ENCODE measurements at regions not wholly inside any gene's neighbourhood (a gene's known extent, or its start where the extent isn't known, plus 50 kb on each side); places are given as distances from the start of the nearest gene placed in this dataset.

DNA sequence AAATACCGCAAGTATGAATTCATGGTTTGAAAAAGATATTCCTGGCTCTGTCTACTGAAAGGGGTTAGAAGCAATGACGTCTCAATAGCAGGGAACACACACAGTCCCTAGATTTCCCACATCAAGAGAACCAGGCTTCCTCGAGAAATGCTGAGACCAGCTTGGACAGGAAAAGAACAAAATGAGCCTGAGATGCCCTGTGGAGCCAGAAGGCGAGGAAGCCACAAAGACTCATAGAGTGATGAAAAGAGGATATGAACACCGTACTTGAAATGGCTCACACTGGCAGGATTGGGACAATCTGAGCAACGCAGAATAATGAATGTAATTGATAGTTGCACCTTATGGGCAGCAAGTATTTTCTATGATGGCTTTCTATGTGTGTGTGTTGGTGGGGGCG, 302.4 kb upstream of the ATP10A start:
- DNase-seq = no peak
- no peak overlapping the region for H2BK5ac ChIP-seq (ENCODE audit: low read length)
- no peak overlapping the region for H4K8ac ChIP-seq (ENCODE audit: low read depth, low read length)
- no peak overlapping the region for H3K18ac ChIP-seq (ENCODE audit: low read length)
- H3K4me3 ChIP-seq (ENCODE audit: low read length) = no peak overlapping the region
- no CpG with 5 or more reads among the region's 7 CpGs for WGBS (ENCODE audit: extremely low coverage, insufficient coverage, low lambda C conversion rate)
- H3K56ac ChIP-seq (ENCODE audit: low read length) = no peak overlapping the region
- H4K5ac ChIP-seq (ENCODE audit: low read length) = no peak overlapping the region
- H3K27me3 ChIP-seq (ENCODE audit: insufficient read depth, low read length, poor library complexity) = no peaks in the 10 kb centered on the region
- H3K9ac ChIP-seq (ENCODE audit: low read length) = no peak overlapping the region
- no peak overlapping the region for H3K27ac ChIP-seq (ENCODE audit: low read depth, low read length)
- no peaks in the 10 kb centered on the region for H3K4me1 ChIP-seq (ENCODE audit: control insufficient read depth, low read depth, low read length)
- H3K36me3 ChIP-seq (ENCODE audit: control insufficient read depth, insufficient read depth, low read length) = no peaks in the 10 kb centered on the region
- H2BK15ac ChIP-seq (replicated peaks; ENCODE audit: low read depth) = no peak overlapping the region
- no peak overlapping the region for H2BK120ac ChIP-seq (ENCODE audit: low read depth, low read length)
- no peak overlapping the region for H3K4ac ChIP-seq (ENCODE audit: low read depth, low read length)
- no peak overlapping the region for H3K23ac ChIP-seq (ENCODE audit: low read length)
- H3K4me2 ChIP-seq (ENCODE audit: low read length) = no peak overlapping the region
- H2AK5ac ChIP-seq (ENCODE audit: low read length) = no peak overlapping the region
- no peaks in the 10 kb centered on the region for H3K79me1 ChIP-seq (ENCODE audit: low read length)
- H3K79me2 ChIP-seq (ENCODE audit: control insufficient read depth, insufficient read depth, low read length) = no peaks in the 10 kb centered on the region

DNA sequence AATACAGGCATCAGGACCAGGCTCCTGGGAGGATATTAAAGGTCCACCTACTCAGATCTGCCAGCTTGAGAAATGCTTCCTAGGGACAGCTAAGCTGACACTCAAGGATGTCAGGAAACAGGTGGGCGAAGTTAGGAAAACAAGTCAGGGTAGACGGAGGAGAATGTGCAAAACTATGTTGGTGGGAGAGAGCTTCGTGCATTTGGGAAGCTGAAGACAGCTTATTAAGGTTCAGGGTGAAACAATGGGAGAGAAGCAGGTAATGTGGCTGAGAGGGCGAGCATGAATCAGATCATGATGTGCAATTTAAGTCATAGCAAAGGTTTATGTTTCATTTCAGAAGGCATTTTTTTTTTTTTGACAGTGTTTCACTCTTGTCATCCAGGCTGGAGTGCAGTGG, 297.2 kb upstream of the ATP10A start:
- Histone ChIP-seq H3K27ac (ENCODE audit: low read depth, low read length) (no peak overlapping the region), H2BK120ac (ENCODE audit: low read depth, low read length) (no peak overlapping the region), H3K79me1 (ENCODE audit: low read length) (no peaks in the 10 kb centered on the region), H3K79me2 (ENCODE audit: control insufficient read depth, insufficient read depth, low read length) (no peaks in the 10 kb centered on the region), H3K4me1 (ENCODE audit: control insufficient read depth, low read depth, low read length) (no peaks in the 10 kb centered on the region), H3K4me3 (ENCODE audit: low read length) (no peak overlapping the region), H4K8ac (ENCODE audit: low read depth, low read length) (no peak overlapping the region), H3K4me2 (ENCODE audit: low read length) (no peak overlapping the region), H3K36me3 (ENCODE audit: control insufficient read depth, insufficient read depth, low read length) (no peaks in the 10 kb centered on the region), H3K27me3 (ENCODE audit: insufficient read depth, low read length, poor library complexity) (no peaks in the 10 kb centered on the region), H2BK15ac (replicated peaks; ENCODE audit: low read depth) (no peak overlapping the region), H3K23ac (ENCODE audit: low read length) (no peak overlapping the region), H2AK5ac (ENCODE audit: low read length) (no peak overlapping the region), H3K4ac (ENCODE audit: low read depth, low read length) (no peak overlapping the region), H2BK5ac (ENCODE audit: low read length) (no peak overlapping the region), H3K18ac (ENCODE audit: low read length) (no peak overlapping the region), H3K56ac (ENCODE audit: low read length) (no peak overlapping the region), H3K9ac (ENCODE audit: low read length) (no peak overlapping the region), H4K5ac (ENCODE audit: low read length) (no peak overlapping the region)
- DNase-seq = no peak
- no CpG with 5 or more reads among the region's 4 CpGs for WGBS (ENCODE audit: extremely low coverage, insufficient coverage, low lambda C conversion rate)

DNA sequence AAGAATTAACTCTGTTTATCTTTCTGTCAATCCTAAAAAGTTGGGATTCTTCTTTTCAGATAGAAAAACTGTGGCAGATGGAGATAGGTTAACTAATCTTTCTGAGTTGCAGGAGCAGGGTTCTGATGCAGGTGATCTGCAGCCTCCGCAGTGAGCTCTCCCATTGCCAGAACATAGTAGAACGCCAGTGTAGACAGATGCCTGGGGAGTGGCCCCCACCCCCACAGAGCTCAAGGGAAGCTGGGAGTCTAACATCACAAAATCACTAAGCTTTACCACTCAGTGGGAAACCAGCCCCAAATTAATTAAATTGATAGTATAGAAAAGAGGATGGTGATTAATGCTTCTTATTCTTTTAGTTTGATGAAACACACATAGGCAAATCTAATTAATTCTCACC, 295.0 kb upstream of the ATP10A start:
- Histone ChIP-seq H2AK5ac (ENCODE audit: low read length) (no peak overlapping the region), H3K4me2 (ENCODE audit: low read length) (no peak overlapping the region), H3K4me1 (ENCODE audit: control insufficient read depth, low read depth, low read length) (no peaks in the 10 kb centered on the region), H3K79me1 (ENCODE audit: low read length) (no peaks in the 10 kb centered on the region), H3K27ac (ENCODE audit: low read depth, low read length) (no peak overlapping the region), H3K36me3 (ENCODE audit: control insufficient read depth, insufficient read depth, low read length) (no peaks in the 10 kb centered on the region), H3K9ac (ENCODE audit: low read length) (no peak overlapping the region), H3K79me2 (ENCODE audit: control insufficient read depth, insufficient read depth, low read length) (no peaks in the 10 kb centered on the region), H3K56ac (ENCODE audit: low read length) (no peak overlapping the region), H4K8ac (ENCODE audit: low read depth, low read length) (no peak overlapping the region), H3K23ac (ENCODE audit: low read length) (no peak overlapping the region), H3K27me3 (ENCODE audit: insufficient read depth, low read length, poor library complexity) (no peaks in the 10 kb centered on the region), H3K4ac (ENCODE audit: low read depth, low read length) (no peak overlapping the region), H3K18ac (ENCODE audit: low read length) (no peak overlapping the region), H2BK5ac (ENCODE audit: low read length) (no peak overlapping the region), H2BK15ac (replicated peaks; ENCODE audit: low read depth) (no peak overlapping the region), H3K4me3 (ENCODE audit: low read length) (no peak overlapping the region), H2BK120ac (ENCODE audit: low read depth, low read length) (no peak overlapping the region), H4K5ac (ENCODE audit: low read length) (no peak overlapping the region)
- no peak for DNase-seq
- WGBS (ENCODE audit: extremely low coverage, insufficient coverage, low lambda C conversion rate) = no CpG with 5 or more reads among the region's 2 CpGs

DNA sequence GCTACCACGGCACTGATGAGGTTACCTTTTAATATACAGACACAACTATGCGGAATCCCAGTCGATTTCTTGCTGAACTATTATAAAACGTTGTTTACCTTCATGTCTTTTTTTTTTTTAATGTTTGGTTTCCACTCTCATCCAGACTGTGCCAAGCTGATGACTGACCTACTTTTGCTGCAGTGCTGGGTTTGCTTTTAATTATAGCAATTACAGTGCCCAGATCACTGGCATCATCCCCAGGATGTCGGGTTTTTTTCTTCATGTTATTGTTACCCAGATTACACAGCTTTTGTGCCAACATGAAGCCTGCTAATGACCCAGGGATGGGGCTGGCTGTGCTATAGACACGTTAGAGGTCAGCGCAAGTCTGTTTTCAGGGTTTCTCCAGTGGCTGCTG, 294.0 kb upstream of the ATP10A start:
- Histone ChIP-seq H4K8ac (ENCODE audit: low read depth, low read length) (no peak overlapping the region), H4K5ac (ENCODE audit: low read length) (no peak overlapping the region), H3K79me2 (ENCODE audit: control insufficient read depth, insufficient read depth, low read length) (no peaks in the 10 kb centered on the region), H3K9ac (ENCODE audit: low read length) (no peak overlapping the region), H3K27ac (ENCODE audit: low read depth, low read length) (no peak overlapping the region), H2BK5ac (ENCODE audit: low read length) (no peak overlapping the region), H3K4ac (ENCODE audit: low read depth, low read length) (no peak overlapping the region), H3K27me3 (ENCODE audit: insufficient read depth, low read length, poor library complexity) (no peaks in the 10 kb centered on the region), H3K4me1 (ENCODE audit: control insufficient read depth, low read depth, low read length) (no peaks in the 10 kb centered on the region), H3K23ac (ENCODE audit: low read length) (no peak overlapping the region), H3K79me1 (ENCODE audit: low read length) (no peaks in the 10 kb centered on the region), H2BK15ac (replicated peaks; ENCODE audit: low read depth) (no peak overlapping the region), H3K4me2 (ENCODE audit: low read length) (no peak overlapping the region), H3K4me3 (ENCODE audit: low read length) (no peak overlapping the region), H3K56ac (ENCODE audit: low read length) (no peak overlapping the region), H3K18ac (ENCODE audit: low read length) (no peak overlapping the region), H3K36me3 (ENCODE audit: control insufficient read depth, insufficient read depth, low read length) (no peaks in the 10 kb centered on the region), H2BK120ac (ENCODE audit: low read depth, low read length) (no peak overlapping the region), H2AK5ac (ENCODE audit: low read length) (no peak overlapping the region)
- WGBS (ENCODE audit: extremely low coverage, insufficient coverage, low lambda C conversion rate) = no CpG with 5 or more reads among the region's 7 CpGs
- DNase-seq = no peak

DNA sequence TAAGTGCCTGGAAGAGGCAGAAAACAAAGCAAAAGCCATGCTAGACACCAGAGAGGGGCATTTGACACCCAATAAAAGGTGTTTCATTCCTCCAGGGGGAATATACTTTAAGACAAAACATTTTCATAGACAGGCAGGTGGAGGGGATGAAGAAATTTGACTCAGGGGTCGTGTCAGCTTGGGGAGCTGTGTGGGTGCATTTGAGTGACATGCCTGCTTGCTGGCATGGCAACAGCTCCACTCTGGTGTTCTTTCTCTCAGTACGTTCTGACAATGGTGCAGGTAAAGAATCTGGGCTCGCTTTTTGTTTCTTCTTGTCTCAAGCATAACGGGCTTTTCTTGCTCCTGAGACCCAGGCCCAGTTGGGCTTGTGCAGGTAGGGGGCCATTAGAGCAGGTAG, 292.9 kb upstream of the ATP10A start:
- H3K27me3 ChIP-seq (ENCODE audit: insufficient read depth, low read length, poor library complexity) = no peaks in the 10 kb centered on the region
- no peak overlapping the region for H3K56ac ChIP-seq (ENCODE audit: low read length)
- no peak overlapping the region for H4K5ac ChIP-seq (ENCODE audit: low read length)
- no peak for DNase-seq
- H2BK120ac ChIP-seq (ENCODE audit: low read depth, low read length) = no peak overlapping the region
- no peak overlapping the region for H3K18ac ChIP-seq (ENCODE audit: low read length)
- no peak overlapping the region for H3K27ac ChIP-seq (ENCODE audit: low read depth, low read length)
- no peaks in the 10 kb centered on the region for H3K79me2 ChIP-seq (ENCODE audit: control insufficient read depth, insufficient read depth, low read length)
- H3K4ac ChIP-seq (ENCODE audit: low read depth, low read length) = no peak overlapping the region
- H3K9ac ChIP-seq (ENCODE audit: low read length) = no peak overlapping the region
- H3K23ac ChIP-seq (ENCODE audit: low read length) = no peak overlapping the region
- no peaks in the 10 kb centered on the region for H3K79me1 ChIP-seq (ENCODE audit: low read length)
- H4K8ac ChIP-seq (ENCODE audit: low read depth, low read length) = no peak overlapping the region
- no CpG with 5 or more reads among the region's 4 CpGs for WGBS (ENCODE audit: extremely low coverage, insufficient coverage, low lambda C conversion rate)
- H2BK5ac ChIP-seq (ENCODE audit: low read length) = no peak overlapping the region
- no peak overlapping the region for H3K4me2 ChIP-seq (ENCODE audit: low read length)
- H2BK15ac ChIP-seq (replicated peaks; ENCODE audit: low read depth) = no peak overlapping the region
- no peaks in the 10 kb centered on the region for H3K36me3 ChIP-seq (ENCODE audit: control insufficient read depth, insufficient read depth, low read length)
- no peaks in the 10 kb centered on the region for H3K4me1 ChIP-seq (ENCODE audit: control insufficient read depth, low read depth, low read length)
- no peak overlapping the region for H2AK5ac ChIP-seq (ENCODE audit: low read length)
- no peak overlapping the region for H3K4me3 ChIP-seq (ENCODE audit: low read length)

DNA sequence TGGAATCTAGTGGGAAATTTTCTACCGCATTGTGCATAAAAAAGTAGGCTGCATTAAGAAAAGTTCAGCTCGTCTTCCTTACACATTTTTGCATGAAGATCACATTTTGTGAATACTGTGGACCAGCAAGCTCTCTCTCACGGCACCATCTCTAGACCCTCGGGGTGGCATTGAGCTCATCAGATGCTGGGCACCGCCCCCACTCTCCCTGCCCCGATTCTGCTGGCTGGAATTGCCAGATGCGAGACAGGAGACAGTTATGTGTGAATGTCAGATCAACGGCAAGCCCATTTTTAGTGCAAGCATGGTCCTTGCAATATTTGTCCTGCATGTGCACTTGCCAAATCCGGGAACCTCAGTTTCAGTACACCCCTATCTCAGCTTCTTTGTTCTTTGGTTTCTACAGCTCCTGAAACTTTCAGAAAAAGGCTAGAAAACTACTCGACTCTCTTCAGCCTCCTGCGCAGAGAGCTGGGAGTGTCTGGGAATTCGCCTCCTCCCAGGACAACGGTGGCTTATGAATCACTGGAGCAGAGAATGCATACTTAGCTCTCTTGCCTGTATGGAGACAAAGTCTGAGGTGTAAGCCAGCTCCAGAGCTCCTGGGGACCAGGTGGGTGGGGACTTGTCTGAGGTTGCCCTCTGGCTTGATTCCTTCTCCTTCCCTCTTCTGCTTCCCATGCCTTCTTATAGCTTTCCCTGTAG, 285.2 kb upstream of the ATP10A start:
- Histone ChIP-seq H3K27ac (ENCODE audit: low read depth, low read length) (no peak overlapping the region), H4K8ac (ENCODE audit: low read depth, low read length) (no peak overlapping the region), H3K4ac (ENCODE audit: low read depth, low read length) (no peak overlapping the region), H2AK5ac (ENCODE audit: low read length) (no peak overlapping the region), H3K79me2 (ENCODE audit: control insufficient read depth, insufficient read depth, low read length) (no peaks in the 10 kb centered on the region), H2BK15ac (replicated peaks; ENCODE audit: low read depth) (no peak overlapping the region), H3K23ac (ENCODE audit: low read length) (no peak overlapping the region), H3K4me1 (ENCODE audit: control insufficient read depth, low read depth, low read length) (no peaks in the 10 kb centered on the region), H3K4me3 (ENCODE audit: low read length) (no peak overlapping the region), H3K9ac (ENCODE audit: low read length) (no peak overlapping the region), H3K36me3 (ENCODE audit: control insufficient read depth, insufficient read depth, low read length) (no peaks in the 10 kb centered on the region), H4K5ac (ENCODE audit: low read length) (no peak overlapping the region), H3K18ac (ENCODE audit: low read length) (no peak overlapping the region), H3K4me2 (ENCODE audit: low read length) (no peak overlapping the region), H2BK5ac (ENCODE audit: low read length) (no peak overlapping the region), H3K56ac (ENCODE audit: low read length) (no peak overlapping the region), H3K27me3 (ENCODE audit: insufficient read depth, low read length, poor library complexity) (no peaks in the 10 kb centered on the region), H2BK120ac (ENCODE audit: low read depth, low read length) (no peak overlapping the region), H3K79me1 (ENCODE audit: low read length) (no peaks in the 10 kb centered on the region)
- DNase-seq = no peak
- no CpG with 5 or more reads among the region's 13 CpGs for WGBS (ENCODE audit: extremely low coverage, insufficient coverage, low lambda C conversion rate)
